ENCODE measurements at regions not wholly inside any gene's neighbourhood (a gene's known extent, or its start where the extent isn't known, plus 50 kb on each side); places are given as distances from the start of the nearest gene placed in this dataset.

GRCh38 chr18:34623557-34623956 is 86.5 kb upstream of the DTNA start:
- TF ChIP-seq POLR2AphosphoS5 (IDR thresholded peaks at IDR 0.05; ENCODE audit: insufficient read depth, low read depth, low read length) = no peak
- no peak for TF ChIP-seq MYC (IDR thresholded peaks at IDR 0.05; ENCODE audit: low read depth, low read length)
- TF ChIP-seq CTCF (IDR thresholded peaks at IDR 0.05; ENCODE audit: extremely low read depth in 1 of 2, insufficient read depth in 1 of 2, low read depth in 1 of 2, low read length in 2 of 2) = no peak
- TF ChIP-seq POLR2A (IDR thresholded peaks at IDR 0.05; ENCODE audit: low read depth, low read length) = no peak
- TF ChIP-seq GATA2 (IDR thresholded peaks at IDR 0.05; ENCODE audit: insufficient read depth, insufficient read length, low read depth, low read length) = no peak
- no peak for TF ChIP-seq EZH2 (IDR thresholded peaks at IDR 0.05; ENCODE audit: borderline replicate concordance, low read depth, low read length, severe bottlenecking)
- TF ChIP-seq JUN (IDR thresholded peaks at IDR 0.05; ENCODE audit: borderline replicate concordance, insufficient read depth, insufficient read length, low read depth) = no peak
- TF ChIP-seq MAX (IDR thresholded peaks at IDR 0.05; ENCODE audit: insufficient read depth, insufficient read length) = no peak
- TF ChIP-seq FOS (IDR thresholded peaks at IDR 0.05; ENCODE audit: borderline replicate concordance, insufficient read depth, low read length) = no peak

Measured in endothelial cell of umbilical vein (primary cell).